ENCODE measurements at regions not wholly inside any gene's neighbourhood (a gene's known extent, or its start where the extent isn't known, plus 50 kb on each side); places are given as distances from the start of the nearest gene placed in this dataset.

- Histone ChIP-seq H4K91ac (ENCODE audit: insufficient read length, low read depth, low read length) (no peak overlapping the region), H4K8ac (replicated peaks; ENCODE audit: insufficient read length, low read depth, low read length) (no peak overlapping the region), H3K14ac (ENCODE audit: insufficient read depth, low read length) (no peak overlapping the region), H2BK5ac (ENCODE audit: insufficient read length, low read length) (no peak overlapping the region), H2AK5ac (ENCODE audit: insufficient read length, low read length) (no peak overlapping the region), H3K79me1 (ENCODE audit: insufficient read depth, low read depth, low read length, poor library complexity, severe bottlenecking) (no peaks in the 10 kb centered on the region), H3K4me2 (ENCODE audit: insufficient read depth, insufficient read length, low read length) (no peak overlapping the region), H3K4ac (ENCODE audit: low read depth, low read length) (no peak overlapping the region), H4K20me1 (ENCODE audit: control insufficient read depth, insufficient read depth, insufficient read length) (no peaks in the 10 kb centered on the region), H2AFZ (ENCODE audit: low read length) (no peak overlapping the region), H2BK12ac (ENCODE audit: insufficient read length, low read depth, low read length) (no peak overlapping the region), H3K23ac (ENCODE audit: insufficient read length, low read depth, low read length) (no peak overlapping the region), H2BK120ac (ENCODE audit: low read depth, low read length, poor library complexity, severe bottlenecking) (no peak overlapping the region), H3K79me2 (ENCODE audit: insufficient read depth, low read length) (no peaks in the 10 kb centered on the region), H3K23me2 (ENCODE audit: insufficient read length, low read depth, low read length, poor library complexity, severe bottlenecking) (no peaks in the 10 kb centered on the region), H3K56ac (ENCODE audit: insufficient read length, low read depth, low read length) (no peak overlapping the region), H3K27me3 (ENCODE audit: insufficient read depth, low read length) (no peaks in the 10 kb centered on the region), H2BK20ac (ENCODE audit: low read depth, low read length, poor library complexity, severe bottlenecking) (no peak overlapping the region), H3K4me1 (ENCODE audit: insufficient read depth, low read length) (peaks cover 6% of the 10 kb centered on the region; the same call in 1 of the 2 replicates), H3K18ac (ENCODE audit: insufficient read length, low read depth, low read length) (no peak overlapping the region), H2BK15ac (ENCODE audit: low read depth, low read length) (no peak overlapping the region), H3K27ac (ENCODE audit: insufficient read length, low read depth, low read length) (no peak overlapping the region), H3T11ph (ENCODE audit: low read length) (no peak overlapping the region), H4K5ac (ENCODE audit: insufficient read length, low read depth, low read length) (no peak overlapping the region), H3K9ac (ENCODE audit: extremely low read depth, insufficient read length, low read length) (no peak overlapping the region), H3K9me3 (ENCODE audit: control insufficient read depth, low read depth, low read length) (no peaks in the 10 kb centered on the region)
- Mint-ChIP-seq H3K4me1 (peaks cover 8 to 11% of the 10 kb centered on the region in 2 experiments), H3K27ac (no peak overlapping the region), H3K27me3 (ENCODE audit: low read depth) (no peaks in the 10 kb centered on the region), H3K36me3 (ENCODE audit: insufficient read depth in 1 of 3, low read depth in 3 of 3) (no peaks in the 10 kb centered on the region), H3K9me3 (no peaks in the 10 kb centered on the region), H3K4me3 (no peak overlapping the region)
- DNase-seq: no peak
- no CpG with 5 or more reads among the region's 2 CpGs for WGBS (ENCODE audit: extremely low coverage, insufficient read length, low lambda C conversion rate)
- no peak for TF ChIP-seq CTCF (conservative IDR thresholded peaks at IDR 0.05)
Observed at GRCh38 chr9:115362640-115363039, 244.7 kb upstream of the TNC start.
